B cell (primary cell): ENCODE measurements at regions not wholly inside any gene's neighbourhood (a gene's known extent, or its start where the extent isn't known, plus 50 kb on each side); places are given as distances from the start of the nearest gene placed in this dataset.

Experiments used
- EZH2 ChIP-seq: IDR thresholded peaks from 2 replicates; pipeline ENCODE4 v1.6.1; 2012; ENCODE audit warnings: borderline replicate concordance, low read depth, mild to moderate bottlenecking, moderate library complexity, low read length; ENCODE audit not compliant: insufficient read depth, poor library complexity, severe bottlenecking
- TF ChIP-seq, protein P1 (sequence below): fragments of 200-600 bp; IDR thresholded peaks from one replicate; pipeline ENCODE4 v1.8.0; 2022; ENCODE audit warnings: antibody characterized with exemption, mild to moderate bottlenecking

GRCh38 chr10:55704950-55705349 is 656.1 kb downstream of the ZWINT start:
- TF ChIP-seq, protein P1, sequence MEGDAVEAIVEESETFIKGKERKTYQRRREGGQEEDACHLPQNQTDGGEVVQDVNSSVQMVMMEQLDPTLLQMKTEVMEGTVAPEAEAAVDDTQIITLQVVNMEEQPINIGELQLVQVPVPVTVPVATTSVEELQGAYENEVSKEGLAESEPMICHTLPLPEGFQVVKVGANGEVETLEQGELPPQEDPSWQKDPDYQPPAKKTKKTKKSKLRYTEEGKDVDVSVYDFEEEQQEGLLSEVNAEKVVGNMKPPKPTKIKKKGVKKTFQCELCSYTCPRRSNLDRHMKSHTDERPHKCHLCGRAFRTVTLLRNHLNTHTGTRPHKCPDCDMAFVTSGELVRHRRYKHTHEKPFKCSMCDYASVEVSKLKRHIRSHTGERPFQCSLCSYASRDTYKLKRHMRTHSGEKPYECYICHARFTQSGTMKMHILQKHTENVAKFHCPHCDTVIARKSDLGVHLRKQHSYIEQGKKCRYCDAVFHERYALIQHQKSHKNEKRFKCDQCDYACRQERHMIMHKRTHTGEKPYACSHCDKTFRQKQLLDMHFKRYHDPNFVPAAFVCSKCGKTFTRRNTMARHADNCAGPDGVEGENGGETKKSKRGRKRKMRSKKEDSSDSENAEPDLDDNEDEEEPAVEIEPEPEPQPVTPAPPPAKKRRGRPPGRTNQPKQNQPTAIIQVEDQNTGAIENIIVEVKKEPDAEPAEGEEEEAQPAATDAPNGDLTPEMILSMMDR, result no peak
- TF ChIP-seq EZH2, result no peak
